ENCODE measurements at regions not wholly inside any gene's neighbourhood (a gene's known extent, or its start where the extent isn't known, plus 50 kb on each side); places are given as distances from the start of the nearest gene placed in this dataset.

DNA sequence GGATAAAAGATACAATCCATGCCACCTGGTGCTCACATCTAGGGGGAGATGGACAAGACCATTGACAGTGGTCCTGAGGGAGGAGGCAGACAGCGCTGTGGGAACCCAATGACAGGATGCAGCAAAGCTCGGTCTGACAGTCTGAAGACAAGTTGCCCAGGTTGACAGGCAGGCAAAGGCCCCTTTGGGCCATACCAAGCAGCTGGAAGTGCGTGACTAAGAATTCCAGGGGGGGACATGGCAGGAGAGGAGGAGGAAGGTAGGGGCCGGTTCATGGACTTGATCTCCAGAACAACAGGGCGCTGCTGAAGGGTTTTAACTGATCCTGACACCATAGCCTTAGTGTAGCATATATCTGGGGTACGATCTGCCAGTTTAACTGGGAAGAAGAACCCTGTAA is 83.4 kb downstream of the RPLP1 start:
- ChIA-PET CTCF (no interaction called here), POLR2A (ENCODE audit: unreplicated experiment) (no interaction called here)
- 100% methylated on average over 1 of the region's 6 CpGs; no CpG with 5 or more reads in 1 of the 2 experiments for WGBS, 2 experiments (ENCODE audit: extremely low coverage in 2 of 2, insufficient read length in 1 of 2)
- Histone ChIP-seq H2AFZ (replicated peaks; ENCODE audit: low read length, poor library complexity) (no peak overlapping the region), H3K4me3 (ENCODE audit: insufficient read depth, low read depth, low read length) (no peak overlapping the region), H3K9me3 (ENCODE audit: control insufficient read depth, insufficient read depth, low read length) (no peaks in the 10 kb centered on the region), H2BK5ac (ENCODE audit: low read depth, low read length, poor library complexity, severe bottlenecking) (no peak overlapping the region), H2BK20ac (ENCODE audit: low read depth, low read length) (no peak overlapping the region), H3K14ac (replicated peaks; ENCODE audit: low read depth, low read length) (no peak overlapping the region), H4K5ac (ENCODE audit: low read depth, low read length) (no peak overlapping the region), H2BK15ac (ENCODE audit: low read depth, low read length) (no peak overlapping the region), H3K23ac (ENCODE audit: low read depth, low read length) (no peak overlapping the region), H2AK5ac (ENCODE audit: low read depth, low read length) (no peak overlapping the region), H3K4ac (ENCODE audit: low read depth, low read length) (no peak overlapping the region), H3K79me1 (ENCODE audit: low read depth in 1 of 2, low read length in 2 of 2) (no peaks in the 10 kb centered on the region), H3K36me3 (ENCODE audit: control insufficient read depth, insufficient read depth, low read length) (no peaks in the 10 kb centered on the region), H4K8ac (ENCODE audit: low read depth in 2 of 2, low read length in 2 of 2) (no peak overlapping the region), H3K18ac (ENCODE audit: low read depth, low read length) (no peak overlapping the region), H3K9ac (ENCODE audit: low read depth, low read length) (no peak overlapping the region), H3K9me1 (ENCODE audit: insufficient read depth, low read length) (no peaks in the 10 kb centered on the region), H4K91ac (ENCODE audit: insufficient read depth, low read depth, low read length) (no peak overlapping the region), H3K4me2 (ENCODE audit: low read depth, low read length) (no peak overlapping the region), H2BK120ac (ENCODE audit: low read depth, low read length) (no peak overlapping the region), H4K20me1 (ENCODE audit: insufficient read depth, low read length) (no peaks in the 10 kb centered on the region), H2AK9ac (replicated peaks; ENCODE audit: low read depth, low read length, poor library complexity) (peak overlapping the region; percentile 57), H3K4me1 (ENCODE audit: control insufficient read depth, insufficient read depth, low read length) (peaks cover 7% of the 10 kb centered on the region), H3K56ac (ENCODE audit: extremely low read depth, insufficient read depth, low read length) (no peak overlapping the region), H3K27me3 (ENCODE audit: control insufficient read depth, insufficient read depth, low read length) (peaks cover 39% of the 10 kb centered on the region), H3K27ac (ENCODE audit: insufficient read depth, low read length) (no peak overlapping the region)
- no peak for DNase-seq
- intact Hi-C loops (cut with micrococcal nuclease) = loop anchor here (2.0 kb wide), 1 partner anchor 21 kb away; no protein-coding TSS in a partner anchor
- dilution Hi-C loops (cut with HindIII; ENCODE audit: low sequenced_read_pairs, unreplicated experiment) = no loop called here
- BruUV-seq (replicated peaks) = no TSS peak
- ATAC-seq (ENCODE audit: low read depth) = no peak
- TF ChIP-seq RCOR1 (IDR thresholded peaks at IDR 0.05; ENCODE audit: insufficient replicate concordance, low read length) = no peak
- TF ChIP-seq SMC3 (IDR thresholded peaks at IDR 0.05; ENCODE audit: low read depth, low read length) = no peak
- no peak for TF ChIP-seq MXI1 (IDR thresholded peaks at IDR 0.05; ENCODE audit: borderline replicate concordance, low read depth, low read length)
- no peak for TF ChIP-seq CEBPB (IDR thresholded peaks at IDR 0.05; ENCODE audit: low read depth, low read length)
- TF ChIP-seq MAFK (IDR thresholded peaks at IDR 0.05; ENCODE audit: low read depth, low read length) = no peak
- TF ChIP-seq, protein P1, sequence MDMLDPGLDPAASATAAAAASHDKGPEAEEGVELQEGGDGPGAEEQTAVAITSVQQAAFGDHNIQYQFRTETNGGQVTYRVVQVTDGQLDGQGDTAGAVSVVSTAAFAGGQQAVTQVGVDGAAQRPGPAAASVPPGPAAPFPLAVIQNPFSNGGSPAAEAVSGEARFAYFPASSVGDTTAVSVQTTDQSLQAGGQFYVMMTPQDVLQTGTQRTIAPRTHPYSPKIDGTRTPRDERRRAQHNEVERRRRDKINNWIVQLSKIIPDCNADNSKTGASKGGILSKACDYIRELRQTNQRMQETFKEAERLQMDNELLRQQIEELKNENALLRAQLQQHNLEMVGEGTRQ (IDR thresholded peaks at IDR 0.05; ENCODE audit: low read depth, low read length) = no peak
- TF ChIP-seq FOS (IDR thresholded peaks at IDR 0.05; ENCODE audit: low read depth, low read length) = no peak
- no peak for TF ChIP-seq RAD21 (IDR thresholded peaks at IDR 0.05; ENCODE audit: low read length)
- TF ChIP-seq, protein P2, sequence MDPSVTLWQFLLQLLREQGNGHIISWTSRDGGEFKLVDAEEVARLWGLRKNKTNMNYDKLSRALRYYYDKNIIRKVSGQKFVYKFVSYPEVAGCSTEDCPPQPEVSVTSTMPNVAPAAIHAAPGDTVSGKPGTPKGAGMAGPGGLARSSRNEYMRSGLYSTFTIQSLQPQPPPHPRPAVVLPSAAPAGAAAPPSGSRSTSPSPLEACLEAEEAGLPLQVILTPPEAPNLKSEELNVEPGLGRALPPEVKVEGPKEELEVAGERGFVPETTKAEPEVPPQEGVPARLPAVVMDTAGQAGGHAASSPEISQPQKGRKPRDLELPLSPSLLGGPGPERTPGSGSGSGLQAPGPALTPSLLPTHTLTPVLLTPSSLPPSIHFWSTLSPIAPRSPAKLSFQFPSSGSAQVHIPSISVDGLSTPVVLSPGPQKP (IDR thresholded peaks at IDR 0.05; ENCODE audit: borderline replicate concordance, low read depth, low read length) = no peak
- no peak for TF ChIP-seq MAZ (IDR thresholded peaks at IDR 0.05; ENCODE audit: borderline replicate concordance, low read depth, low read length)
- TF ChIP-seq, protein P3, sequence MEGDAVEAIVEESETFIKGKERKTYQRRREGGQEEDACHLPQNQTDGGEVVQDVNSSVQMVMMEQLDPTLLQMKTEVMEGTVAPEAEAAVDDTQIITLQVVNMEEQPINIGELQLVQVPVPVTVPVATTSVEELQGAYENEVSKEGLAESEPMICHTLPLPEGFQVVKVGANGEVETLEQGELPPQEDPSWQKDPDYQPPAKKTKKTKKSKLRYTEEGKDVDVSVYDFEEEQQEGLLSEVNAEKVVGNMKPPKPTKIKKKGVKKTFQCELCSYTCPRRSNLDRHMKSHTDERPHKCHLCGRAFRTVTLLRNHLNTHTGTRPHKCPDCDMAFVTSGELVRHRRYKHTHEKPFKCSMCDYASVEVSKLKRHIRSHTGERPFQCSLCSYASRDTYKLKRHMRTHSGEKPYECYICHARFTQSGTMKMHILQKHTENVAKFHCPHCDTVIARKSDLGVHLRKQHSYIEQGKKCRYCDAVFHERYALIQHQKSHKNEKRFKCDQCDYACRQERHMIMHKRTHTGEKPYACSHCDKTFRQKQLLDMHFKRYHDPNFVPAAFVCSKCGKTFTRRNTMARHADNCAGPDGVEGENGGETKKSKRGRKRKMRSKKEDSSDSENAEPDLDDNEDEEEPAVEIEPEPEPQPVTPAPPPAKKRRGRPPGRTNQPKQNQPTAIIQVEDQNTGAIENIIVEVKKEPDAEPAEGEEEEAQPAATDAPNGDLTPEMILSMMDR (conservative IDR thresholded peaks at IDR 0.05; ENCODE audit: low read depth, low read length) = no peak
- TF ChIP-seq CHD1 (IDR thresholded peaks at IDR 0.05; ENCODE audit: low read depth, low read length) = no peak
- no peak for TF ChIP-seq RFX5 (IDR thresholded peaks at IDR 0.05; ENCODE audit: low read depth, low read length)
- no peak for TF ChIP-seq NFE2L2 (IDR thresholded peaks at IDR 0.05; ENCODE audit: low read depth, low read length)
- no peak for TF ChIP-seq BHLHE40 (IDR thresholded peaks at IDR 0.05; ENCODE audit: low read depth, low read length)
- in situ Hi-C loops (cut with MboI; ENCODE audit: low sequenced_read_pairs) = no loop called here
